Gastrocnemius medialis (tissue), 4 donors: ENCODE measurements at regions not wholly inside any gene's neighbourhood (a gene's known extent, or its start where the extent isn't known, plus 50 kb on each side); places are given as distances from the start of the nearest gene placed in this dataset.

Experiments used
- ATAC-seq, 2 donors: fragments of 150-250 bp; one replicate each; pipeline ENCODE4 v1.9.1; 2016
- DNase-seq, 2 donors: peaks; one replicate each; pipeline ENCODE4 v3.0.0-alpha.2; 2019
- H3K27ac ChIP-seq, 4 donors: fragments of 200-600 bp; sonication (generic); 1 replicate in 1 of 4; 2 replicates in 3 of 4; pipeline ENCODE4 v1.5.1; 2016 to 2018; ENCODE audit warnings: mild to moderate bottlenecking in 2 of 4, moderate library complexity in 1 of 4
- H3K27me3 ChIP-seq, 3 donors: fragments of 200-600 bp; sonication (generic) in 2 of 3; 1 replicate in 1 of 3; 2 replicates in 2 of 3; pipeline versions ENCODE4 v1.5.1 to v1.6.0; 2016 to 2019; ENCODE audit warnings: mild to moderate bottlenecking in 1 of 3, moderate library complexity in 1 of 3
- H3K36me3 ChIP-seq, 2 donors: fragments of 200-600 bp; sonication (generic) in 1 of 2; one replicate each; pipeline ENCODE4 v1.5.1; 2017 to 2018
- H3K4me1 ChIP-seq, 2 donors: fragments of 200-600 bp; sonication (generic) in 1 of 2; one replicate each; pipeline ENCODE4 v1.5.1; 2016 to 2017; ENCODE audit warnings: mild to moderate bottlenecking in 2 of 2
- H3K4me3 ChIP-seq, 4 donors: fragments of 200-600 bp; sonication (generic) in 3 of 4; 1 replicate in 1 of 4; 2 replicates in 3 of 4; pipeline ENCODE4 v1.5.1; 2016 to 2019; ENCODE audit warnings: mild to moderate bottlenecking in 2 of 4
- H3K9me3 ChIP-seq, 3 donors: fragments of 200-600 bp; sonication (generic) in 2 of 3; 1 replicate in 1 of 3; 2 replicates in 2 of 3; pipeline ENCODE4 v1.5.1; 2016 to 2019
- CTCF ChIP-seq, 5 experiments: fragments of 450-650 bp in 3 of 5; fragments of 200-600 bp in 2 of 5; sonication (generic) in 2 of 5; IDR thresholded peaks in 4 of 5; conservative IDR thresholded peaks in 1 of 5; 1 replicate in 4 of 5; 2 replicates in 1 of 5; pipeline ENCODE4 v1.5.1; 2016 to 2019; ENCODE audit warnings: antibody characterized with exemption in 5 of 5, mild to moderate bottlenecking in 3 of 5, moderate library complexity in 3 of 5
- POLR2A ChIP-seq, 2 donors: fragments of 450-650 bp; IDR thresholded peaks; one replicate each; pipeline ENCODE4 v1.6.1; 2017; ENCODE audit warnings: antibody characterized with exemption in 2 of 2, mild to moderate bottlenecking in 2 of 2, moderate library complexity in 2 of 2
- in situ Hi-C, 4 donors: fragments of 200-750 bp; cut with MboI; loops; one replicate each; pipeline versions ENCODE4 v1.15.0 to v1.8.0; 2017; ENCODE audit warnings: low sequenced_read_pairs in 4 of 4
- intact Hi-C: fragments of 100-400 bp; cut with DNase I; formaldehyde crosslinking; loops from one replicate; pipeline ENCODE4 v1.15.1; 2023; ENCODE audit warnings: low total_unique reads

GRCh38 chr22:49553076-49553475, 274.6 kb downstream of the BRD1 start:
- no peak overlapping the region for H3K4me3 ChIP-seq
- no peaks in the 10 kb centered on the region for H3K27me3 ChIP-seq
- no peak for ATAC-seq
- intact Hi-C loops (no loop called here), in situ Hi-C loops (no loop called here)
- DNase-seq, result no peak
- H3K9me3 ChIP-seq, result no peaks in the 10 kb centered on the region
- H3K4me1 ChIP-seq, result no peaks in the 10 kb centered on the region
- TF ChIP-seq POLR2A (IDR thresholded peaks at IDR 0.05), result no peak
- no peak for TF ChIP-seq CTCF (IDR thresholded peaks at IDR 0.05 in 4 of 5, conservative IDR thresholded peaks at IDR 0.05 in 1 of 5)
- H3K27ac ChIP-seq, result no peak overlapping the region
- no peaks in the 10 kb centered on the region for H3K36me3 ChIP-seq

GRCh38 chr22:49551897-49552614, 275.6 kb downstream of the BRD1 start:
- no peak overlapping the region for H3K4me3 ChIP-seq
- TF ChIP-seq CTCF (IDR thresholded peaks at IDR 0.05 in 4 of 5, conservative IDR thresholded peaks at IDR 0.05 in 1 of 5) (no peak), POLR2A (IDR thresholded peaks at IDR 0.05) (no peak)
- H3K27me3 ChIP-seq, result no peaks in the 10 kb centered on the region
- intact Hi-C loops, result no loop called here
- no peak for DNase-seq
- H3K36me3 ChIP-seq, result no peaks in the 10 kb centered on the region
- ATAC-seq, result no peak
- no peaks in the 10 kb centered on the region for H3K9me3 ChIP-seq
- H3K27ac ChIP-seq, result no peak overlapping the region
- in situ Hi-C loops, result no loop called here
- no peaks in the 10 kb centered on the region for H3K4me1 ChIP-seq

- no peaks in the 10 kb centered on the region for H3K27me3 ChIP-seq
- in situ Hi-C loops, result no loop called here
- no peaks in the 10 kb centered on the region for H3K36me3 ChIP-seq
- no peak for ATAC-seq
- intact Hi-C loops, result no loop called here
- H3K9me3 ChIP-seq, result no peaks in the 10 kb centered on the region
- no peak for TF ChIP-seq CTCF (IDR thresholded peaks at IDR 0.05 in 4 of 5, conservative IDR thresholded peaks at IDR 0.05 in 1 of 5)
- TF ChIP-seq POLR2A (IDR thresholded peaks at IDR 0.05), result no peak
- no peaks in the 10 kb centered on the region for H3K4me1 ChIP-seq
- DNase-seq, result no peak
- no peak overlapping the region for H3K4me3 ChIP-seq
- H3K27ac ChIP-seq, result no peak overlapping the region
Measured at GRCh38 chr22:49551446-49551845, 276.2 kb downstream of the BRD1 start.

GRCh38 chr22:49550766-49551362, 276.8 kb downstream of the BRD1 start:
- intact Hi-C loops, result no loop called here
- Histone ChIP-seq H3K36me3 (no peaks in the 10 kb centered on the region), H3K4me1 (no peaks in the 10 kb centered on the region), H3K27me3 (no peaks in the 10 kb centered on the region), H3K4me3 (no peak overlapping the region), H3K27ac (no peak overlapping the region), H3K9me3 (no peaks in the 10 kb centered on the region)
- DNase-seq, result no peak
- TF ChIP-seq POLR2A (IDR thresholded peaks at IDR 0.05), result no peak
- no peak for TF ChIP-seq CTCF (IDR thresholded peaks at IDR 0.05 in 4 of 5, conservative IDR thresholded peaks at IDR 0.05 in 1 of 5)
- in situ Hi-C loops, result no loop called here
- ATAC-seq, result no peak

- H3K4me1 ChIP-seq, result no peaks in the 10 kb centered on the region
- H3K9me3 ChIP-seq, result no peaks in the 10 kb centered on the region
- H3K27ac ChIP-seq, result no peak overlapping the region
- no peak for DNase-seq
- H3K4me3 ChIP-seq, result no peak overlapping the region
- ATAC-seq, result no peak
- intact Hi-C loops (no loop called here), in situ Hi-C loops (no loop called here)
- TF ChIP-seq POLR2A (IDR thresholded peaks at IDR 0.05) (no peak), CTCF (IDR thresholded peaks at IDR 0.05 in 4 of 5, conservative IDR thresholded peaks at IDR 0.05 in 1 of 5) (no peak)
- no peaks in the 10 kb centered on the region for H3K36me3 ChIP-seq
- no peaks in the 10 kb centered on the region for H3K27me3 ChIP-seq
Measured at GRCh38 chr22:49550141-49550430, 277.6 kb downstream of the BRD1 start.
